ENCODE measurements at regions not wholly inside any gene's neighbourhood (a gene's known extent, or its start where the extent isn't known, plus 50 kb on each side); places are given as distances from the start of the nearest gene placed in this dataset.
"Not testable (repeated sequence)": the region's sequence is repeated elsewhere in the genome, so short reads cannot be mapped to it uniquely, and the experiment has no call there.

GRCh38 chr7:149714081-149714909 lies 59.1 kb downstream of the ZNF467 start:
- H3K27ac ChIP-seq (ENCODE audit: insufficient read depth, low read depth, low read length, poor library complexity, severe bottlenecking) = no peak overlapping the region
- no peaks in the 10 kb centered on the region for H3K9me3 ChIP-seq (ENCODE audit: control insufficient read depth, low read length)
- H3K36me3 ChIP-seq (ENCODE audit: control insufficient read depth, insufficient read depth, low read length) = no peaks in the 10 kb centered on the region
- peak overlapping the region; percentile 87 for H3K4me3 ChIP-seq (ENCODE audit: insufficient read depth, low read depth, low read length)
- peaks cover 12% of the 10 kb centered on the region for H3K4me1 ChIP-seq (ENCODE audit: control insufficient read depth, insufficient read depth, low read length)
- 14 to 16% methylated on average over 88 of the region's 88 CpGs for WGBS, 2 experiments
- peaks cover 9% of the 10 kb centered on the region for H3K27me3 ChIP-seq (ENCODE audit: control insufficient read depth, insufficient read depth, low read length, poor library complexity, severe bottlenecking)

DNA sequence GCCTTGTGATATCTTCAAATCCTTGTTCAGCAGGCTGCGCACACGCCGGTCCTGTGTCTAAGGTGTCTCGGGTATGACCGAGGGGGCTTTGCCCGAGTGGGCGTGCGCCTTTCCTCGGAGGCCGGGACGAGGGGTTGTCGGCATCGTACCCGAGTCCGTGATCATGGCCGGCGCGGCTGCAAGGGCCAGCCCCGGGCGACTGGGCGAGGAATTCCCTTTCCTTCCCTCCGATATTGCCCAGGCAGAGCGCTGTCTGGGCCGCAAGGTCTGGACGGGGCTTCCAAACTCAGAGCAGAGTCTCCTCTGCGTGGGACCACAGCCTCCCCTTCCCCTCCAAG lies 59.7 kb downstream of the ZNF467 start:
- Histone ChIP-seq H3K27ac (ENCODE audit: insufficient read depth, low read depth, low read length, poor library complexity, severe bottlenecking) (no peak overlapping the region), H3K36me3 (ENCODE audit: control insufficient read depth, insufficient read depth, low read length) (no peaks in the 10 kb centered on the region), H3K4me1 (ENCODE audit: control insufficient read depth, insufficient read depth, low read length) (peaks cover 12% of the 10 kb centered on the region), H3K27me3 (ENCODE audit: control insufficient read depth, insufficient read depth, low read length, poor library complexity, severe bottlenecking) (peaks cover 9% of the 10 kb centered on the region), H3K9me3 (ENCODE audit: control insufficient read depth, low read length) (no peaks in the 10 kb centered on the region), H3K4me3 (ENCODE audit: insufficient read depth, low read depth, low read length) (no peak overlapping the region)
- WGBS, 2 experiments = 93 to 95% methylated on average over 26 of the region's 26 CpGs

- H3K27me3 ChIP-seq (ENCODE audit: control insufficient read depth, insufficient read depth, low read length, poor library complexity, severe bottlenecking) = peaks cover 9% of the 10 kb centered on the region
- WGBS, 2 experiments = 91 to 92% methylated on average over 16 of the region's 16 CpGs
- no peak overlapping the region for H3K4me3 ChIP-seq (ENCODE audit: insufficient read depth, low read depth, low read length)
- H3K36me3 ChIP-seq (ENCODE audit: control insufficient read depth, insufficient read depth, low read length) = no peaks in the 10 kb centered on the region
- H3K4me1 ChIP-seq (ENCODE audit: control insufficient read depth, insufficient read depth, low read length) = peaks cover 12% of the 10 kb centered on the region
- no peak overlapping the region for H3K27ac ChIP-seq (ENCODE audit: insufficient read depth, low read depth, low read length, poor library complexity, severe bottlenecking)
- no peaks in the 10 kb centered on the region for H3K9me3 ChIP-seq (ENCODE audit: control insufficient read depth, low read length)
Measured at GRCh38 chr7:149713061-149713730, 60.2 kb downstream of the ZNF467 start.

DNA sequence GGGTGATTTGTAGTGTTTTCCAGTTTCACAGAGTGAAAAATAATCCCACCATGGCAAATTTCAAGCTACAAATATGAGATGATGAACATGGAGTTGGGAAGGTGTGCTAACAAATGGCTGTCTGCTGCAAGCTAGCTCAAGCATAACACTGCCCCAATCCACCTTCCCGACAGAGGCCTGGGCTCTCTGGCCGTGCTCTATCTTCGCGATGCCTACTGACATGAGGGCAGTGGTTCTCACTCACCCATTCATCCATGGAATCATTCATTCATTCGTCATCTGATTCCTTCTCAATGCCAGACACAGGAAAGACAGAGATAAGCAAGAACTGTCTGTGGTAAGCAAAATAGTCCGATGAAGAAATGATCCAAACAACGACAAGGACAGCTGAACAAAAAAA lies 65.4 kb downstream of the ZNF467 start:
- no peaks in the 10 kb centered on the region for H3K27me3 ChIP-seq (ENCODE audit: control insufficient read depth, insufficient read depth, low read length, poor library complexity, severe bottlenecking)
- no peaks in the 10 kb centered on the region for H3K9me3 ChIP-seq (ENCODE audit: control insufficient read depth, low read length)
- 94 to 95% methylated on average over 7 of the region's 7 CpGs for WGBS, 2 experiments
- no peak overlapping the region for H3K4me3 ChIP-seq (ENCODE audit: insufficient read depth, low read depth, low read length)
- H3K4me1 ChIP-seq (ENCODE audit: control insufficient read depth, insufficient read depth, low read length) = no peaks in the 10 kb centered on the region
- no peaks in the 10 kb centered on the region for H3K36me3 ChIP-seq (ENCODE audit: control insufficient read depth, insufficient read depth, low read length)
- H3K27ac ChIP-seq (ENCODE audit: insufficient read depth, low read depth, low read length, poor library complexity, severe bottlenecking) = no peak overlapping the region

DNA sequence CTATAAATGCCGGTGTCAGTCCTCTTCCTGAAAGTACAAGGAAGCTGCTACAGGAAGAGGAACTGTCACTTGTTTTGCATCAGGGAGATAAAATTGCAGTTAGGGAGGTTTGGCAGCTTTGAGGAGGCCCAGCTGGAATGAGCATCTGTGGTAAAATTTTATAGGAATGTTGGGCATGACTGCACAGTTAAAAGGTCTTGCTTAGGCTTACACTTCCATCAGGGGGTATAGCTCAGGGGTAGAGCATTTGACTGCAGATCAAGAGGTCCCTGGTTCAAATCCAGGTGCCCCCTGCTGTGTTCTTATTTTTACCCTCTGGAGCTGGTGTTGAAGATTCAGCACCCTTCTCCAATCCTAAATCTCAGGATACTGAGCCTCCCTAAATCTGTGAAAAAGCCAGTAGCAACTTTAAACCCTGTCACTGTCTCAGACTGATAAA lies 65.9 kb downstream of the ZNF467 start:
- H3K9me3 ChIP-seq (ENCODE audit: control insufficient read depth, low read length) = no peaks in the 10 kb centered on the region
- H3K27ac ChIP-seq (ENCODE audit: insufficient read depth, low read depth, low read length, poor library complexity, severe bottlenecking) = no peak overlapping the region
- WGBS, 2 experiments = 94 to 95% methylated on average over 1 of the region's 1 CpG
- H3K4me1 ChIP-seq (ENCODE audit: control insufficient read depth, insufficient read depth, low read length) = no peaks in the 10 kb centered on the region
- H3K4me3 ChIP-seq (ENCODE audit: insufficient read depth, low read depth, low read length) = no peak overlapping the region
- no peaks in the 10 kb centered on the region for H3K36me3 ChIP-seq (ENCODE audit: control insufficient read depth, insufficient read depth, low read length)
- no peaks in the 10 kb centered on the region for H3K27me3 ChIP-seq (ENCODE audit: control insufficient read depth, insufficient read depth, low read length, poor library complexity, severe bottlenecking)

- no peaks in the 10 kb centered on the region for H3K4me1 ChIP-seq (ENCODE audit: control insufficient read depth, insufficient read depth, low read length)
- no peaks in the 10 kb centered on the region for H3K36me3 ChIP-seq (ENCODE audit: control insufficient read depth, insufficient read depth, low read length)
- H3K27me3 ChIP-seq (ENCODE audit: control insufficient read depth, insufficient read depth, low read length, poor library complexity, severe bottlenecking) = no peaks in the 10 kb centered on the region
- no peak overlapping the region for H3K4me3 ChIP-seq (ENCODE audit: insufficient read depth, low read depth, low read length)
- 66 to 69% methylated on average over 3 of the region's 3 CpGs for WGBS, 2 experiments
- H3K9me3 ChIP-seq (ENCODE audit: control insufficient read depth, low read length) = no peaks in the 10 kb centered on the region
- H3K27ac ChIP-seq (ENCODE audit: insufficient read depth, low read depth, low read length, poor library complexity, severe bottlenecking) = no peak overlapping the region
Measured at GRCh38 chr7:149706398-149706797, 67.0 kb downstream of the ZNF467 start.

- WGBS, 2 experiments = 85 to 96% methylated on average over 2 of the region's 2 CpGs
- no peaks in the 10 kb centered on the region for H3K4me1 ChIP-seq (ENCODE audit: control insufficient read depth, insufficient read depth, low read length)
- H3K36me3 ChIP-seq (ENCODE audit: control insufficient read depth, insufficient read depth, low read length) = no peaks in the 10 kb centered on the region
- no peak overlapping the region for H3K27ac ChIP-seq (ENCODE audit: insufficient read depth, low read depth, low read length, poor library complexity, severe bottlenecking)
- no peaks in the 10 kb centered on the region for H3K9me3 ChIP-seq (ENCODE audit: control insufficient read depth, low read length)
- H3K4me3 ChIP-seq (ENCODE audit: insufficient read depth, low read depth, low read length) = no peak overlapping the region
- no peaks in the 10 kb centered on the region for H3K27me3 ChIP-seq (ENCODE audit: control insufficient read depth, insufficient read depth, low read length, poor library complexity, severe bottlenecking)
Measured at GRCh38 chr7:149704507-149704906, 68.9 kb downstream of the ZNF467 start.

- Histone ChIP-seq H3K9me3 (ENCODE audit: control insufficient read depth, low read length) (no peaks in the 10 kb centered on the region), H3K27ac (ENCODE audit: insufficient read depth, low read depth, low read length, poor library complexity, severe bottlenecking) (no peak overlapping the region), H3K4me1 (ENCODE audit: control insufficient read depth, insufficient read depth, low read length) (no peaks in the 10 kb centered on the region), H3K36me3 (ENCODE audit: control insufficient read depth, insufficient read depth, low read length) (no peaks in the 10 kb centered on the region), H3K27me3 (ENCODE audit: control insufficient read depth, insufficient read depth, low read length, poor library complexity, severe bottlenecking) (no peaks in the 10 kb centered on the region), H3K4me3 (ENCODE audit: insufficient read depth, low read depth, low read length) (no peak overlapping the region)
- 90% methylated on average over 7 of the region's 7 CpGs for WGBS, 2 experiments
Measured at GRCh38 chr7:149703044-149703650, 70.2 kb downstream of the ZNF467 start.

- no peak overlapping the region for H3K4me3 ChIP-seq (ENCODE audit: insufficient read depth, low read depth, low read length)
Measured at GRCh38 chr7:149701495-149702240, 71.7 kb downstream of the ZNF467 start.

GRCh38 chr7:149697767-149698166 lies 75.6 kb downstream of the ZNF467 start:
- H3K9me3 ChIP-seq (ENCODE audit: control insufficient read depth, low read length); H3K4me1 ChIP-seq (ENCODE audit: control insufficient read depth, insufficient read depth, low read length); H3K4me3 ChIP-seq (ENCODE audit: insufficient read depth, low read depth, low read length); H3K27ac ChIP-seq (ENCODE audit: insufficient read depth, low read depth, low read length, poor library complexity, severe bottlenecking); H3K27me3 ChIP-seq (ENCODE audit: control insufficient read depth, insufficient read depth, low read length, poor library complexity, severe bottlenecking); H3K36me3 ChIP-seq (ENCODE audit: control insufficient read depth, insufficient read depth, low read length): not testable (repeated sequence)
- 91 to 92% methylated on average over 4 of the region's 5 CpGs for WGBS, 2 experiments

More at GRCh38 chr7:149701495-149702240, 71.7 kb downstream of the ZNF467 start:
- no peaks in the 10 kb centered on the region for H3K27me3 ChIP-seq (ENCODE audit: control insufficient read depth, insufficient read depth, low read length, poor library complexity, severe bottlenecking)
- no peak overlapping the region for H3K27ac ChIP-seq (ENCODE audit: insufficient read depth, low read depth, low read length, poor library complexity, severe bottlenecking)
- no peaks in the 10 kb centered on the region for H3K4me1 ChIP-seq (ENCODE audit: control insufficient read depth, insufficient read depth, low read length)
- 93 to 96% methylated on average over 14 of the region's 14 CpGs for WGBS, 2 experiments
- no peaks in the 10 kb centered on the region for H3K9me3 ChIP-seq (ENCODE audit: control insufficient read depth, low read length)
- H3K36me3 ChIP-seq (ENCODE audit: control insufficient read depth, insufficient read depth, low read length) = no peaks in the 10 kb centered on the region
